NCI-H2227 (cell line): ENCODE measurements at regions not wholly inside any gene's neighbourhood (a gene's known extent, or its start where the extent isn't known, plus 50 kb on each side); places are given as distances from the start of the nearest gene placed in this dataset.

Experiments used
- DNase-seq: peaks from one replicate; lab custom pipeline; 2025; ENCODE audit not compliant: unreplicated experiment; lab: John Stamatoyannopoulos, UW

DNA sequence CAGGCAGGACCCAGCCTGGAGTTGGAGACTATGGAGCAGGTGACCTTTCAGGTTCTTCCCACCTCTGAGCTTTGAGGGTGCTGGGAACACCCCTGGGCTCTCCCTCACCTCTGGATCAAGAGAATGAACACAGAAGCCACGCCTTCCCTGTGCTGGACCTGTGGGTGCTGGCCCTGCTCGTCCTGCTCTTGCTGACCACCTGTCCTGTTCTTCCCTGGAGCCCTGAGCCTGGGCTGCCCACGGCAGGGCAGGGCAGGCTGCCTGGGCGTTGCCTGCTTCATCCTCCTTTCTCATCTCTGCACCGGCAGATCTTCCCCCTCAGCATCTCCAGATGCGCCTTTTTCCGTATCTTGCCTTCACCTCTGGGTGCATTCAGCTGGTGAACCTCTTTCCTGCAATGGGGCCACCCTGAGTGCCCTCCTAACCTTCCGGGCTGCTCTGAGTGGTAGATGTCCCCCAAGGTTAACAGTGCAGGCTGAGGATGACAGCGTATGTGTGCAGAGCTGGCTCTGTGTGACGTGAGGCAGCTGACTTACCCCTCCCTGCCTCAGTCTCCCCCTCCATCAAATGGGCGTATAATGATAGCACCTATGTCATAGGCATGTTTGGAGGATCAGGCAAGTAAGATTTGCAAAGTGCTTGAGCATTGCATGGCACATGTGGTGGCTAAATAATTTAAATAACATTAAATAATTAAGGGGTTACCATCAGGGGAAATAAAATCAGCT lies 225.8 kb upstream of the CIBAR2 start:
- no peak for DNase-seq

DNA sequence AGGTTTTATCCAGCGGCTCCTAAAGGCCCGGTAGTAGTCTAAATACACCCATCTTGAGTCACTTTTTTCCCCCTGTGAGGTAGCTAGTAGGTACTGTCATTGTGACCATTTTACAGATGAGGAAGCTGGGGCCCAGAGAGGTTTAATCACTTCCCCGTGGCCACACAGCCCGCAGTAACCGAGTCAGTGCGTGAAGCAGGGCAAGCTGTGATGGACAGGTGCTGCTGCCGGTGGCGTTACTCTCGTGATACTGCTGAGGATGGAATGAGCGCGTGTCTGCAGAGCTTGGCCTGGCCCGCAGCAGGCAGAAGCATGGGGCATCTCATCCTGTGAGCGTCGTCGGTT lies 226.3 kb upstream of the CIBAR2 start:
- DNase-seq: no peak

DNA sequence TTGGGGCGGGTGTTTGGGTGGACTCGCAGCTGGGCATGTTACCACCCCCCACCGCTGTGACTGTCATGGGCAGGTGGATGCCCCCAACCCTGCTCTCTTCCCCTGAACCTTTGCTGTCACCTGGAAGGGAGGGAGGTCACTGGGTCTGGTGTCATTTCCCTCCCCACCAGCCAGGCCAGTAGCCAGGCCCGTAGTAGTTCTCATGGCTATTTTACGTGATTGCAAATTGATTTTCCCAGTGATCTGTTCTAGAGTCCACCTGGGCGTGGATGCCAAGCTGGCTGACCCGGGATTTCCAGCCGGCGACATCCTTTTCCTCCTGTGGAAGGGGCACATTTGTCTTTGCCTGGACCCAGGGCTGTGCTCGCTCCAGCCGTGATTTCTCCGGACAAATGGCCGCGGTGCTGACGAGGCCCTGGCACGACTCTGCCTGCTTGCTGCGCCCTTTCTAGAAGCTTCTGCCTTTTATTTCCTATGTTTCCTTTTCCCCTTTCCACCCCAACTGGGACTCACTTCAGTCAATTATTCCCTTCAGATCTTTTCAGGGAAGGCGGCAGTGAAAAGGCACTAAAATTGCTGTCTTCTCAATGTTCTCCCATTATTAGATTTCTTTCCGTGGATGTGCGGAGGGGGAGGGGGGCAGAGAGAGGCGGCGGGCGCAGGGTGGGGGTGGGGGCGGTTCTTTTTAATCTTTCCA lies 226.9 kb upstream of the CIBAR2 start:
- peak; percentile 12 for DNase-seq

DNA sequence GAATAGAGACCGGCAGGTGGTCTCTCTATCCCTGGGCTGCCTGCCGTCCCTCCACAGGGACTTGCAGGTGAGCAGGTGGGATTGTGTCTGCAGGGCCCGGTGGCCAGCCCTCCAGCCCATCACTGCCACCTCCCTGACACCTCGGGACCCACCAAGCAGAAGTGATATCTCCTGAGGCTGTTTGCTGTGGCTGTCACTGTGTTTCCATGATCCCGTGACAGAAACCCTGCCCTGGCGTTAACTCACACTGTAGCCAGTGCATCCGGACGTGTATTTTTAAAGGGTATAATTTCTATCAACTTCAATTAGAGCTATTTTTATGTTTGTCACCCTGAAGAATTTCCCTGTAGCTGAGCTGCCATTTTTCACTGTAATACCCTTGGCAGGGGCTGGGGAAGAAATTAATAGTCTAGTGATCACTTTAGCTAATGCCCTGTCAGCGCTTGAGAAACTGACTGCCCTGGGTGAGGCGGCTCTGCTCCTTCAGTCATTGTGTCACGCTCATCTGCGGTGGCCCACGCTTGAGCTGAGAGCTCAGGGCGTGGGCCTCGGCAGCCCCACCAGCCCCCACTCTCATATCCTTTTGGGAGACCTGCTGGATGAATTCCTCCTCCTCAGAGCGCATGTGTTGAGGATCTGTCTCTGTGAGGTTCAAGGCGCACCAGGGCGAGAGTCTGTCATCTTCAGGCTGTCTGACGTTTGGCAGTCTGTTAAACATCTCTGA lies 229.9 kb upstream of the CIBAR2 start:
- DNase-seq: no peak

DNA sequence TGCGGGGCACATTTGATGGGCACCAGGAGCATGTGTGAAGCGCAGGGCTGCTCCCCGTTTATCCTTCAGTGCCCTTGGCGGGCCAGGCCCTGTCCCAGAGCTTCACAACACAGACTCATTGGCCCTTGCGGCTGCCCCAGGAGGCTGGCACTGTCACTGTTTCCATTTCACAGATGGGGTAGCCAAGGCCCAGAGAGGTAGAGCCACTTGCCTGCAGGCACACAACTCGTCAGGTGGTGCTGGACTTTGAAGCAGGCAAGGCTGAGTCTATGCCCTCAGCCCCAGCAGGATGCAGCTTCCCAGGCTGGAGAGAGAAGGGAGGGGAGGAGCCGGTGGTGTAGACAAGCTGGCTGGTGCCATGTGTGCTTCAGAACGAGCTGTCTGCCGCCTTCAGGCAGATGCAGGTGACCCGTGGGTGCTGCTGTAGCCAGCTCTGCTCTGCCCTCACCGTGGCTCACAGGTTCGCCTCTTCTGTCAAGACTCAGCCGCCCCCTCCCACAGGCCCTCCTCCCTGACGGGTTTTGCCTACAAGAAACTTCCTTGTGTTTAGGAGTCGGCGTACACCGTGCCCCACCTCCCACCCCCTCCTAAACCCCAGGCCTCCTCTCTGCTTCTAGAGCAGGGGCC lies 232.3 kb upstream of the CIBAR2 start:
- no peak for DNase-seq

DNA sequence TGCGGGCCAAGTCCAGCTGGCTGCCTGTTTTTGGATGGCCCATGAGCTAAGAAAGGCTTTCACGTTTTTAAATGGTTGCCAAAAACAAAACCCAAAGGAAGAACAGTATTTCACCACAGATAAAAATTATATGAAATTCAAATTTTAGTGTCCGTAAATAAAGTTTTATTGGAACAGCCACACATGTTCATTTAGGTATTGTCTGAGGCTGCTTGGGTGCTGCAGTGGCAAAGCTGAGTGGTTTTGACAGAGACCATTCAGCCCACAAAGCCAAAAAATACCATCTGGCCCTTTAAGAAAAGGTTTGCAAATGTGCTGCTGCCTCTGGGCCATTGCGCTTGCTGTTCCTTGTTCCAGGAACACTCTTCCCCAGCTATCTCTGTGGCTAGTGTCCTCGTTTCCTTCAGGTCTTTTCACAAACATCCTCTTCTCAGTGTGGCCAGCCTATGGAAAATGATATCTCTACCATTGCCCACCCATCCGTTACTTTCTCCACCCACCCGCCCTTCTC lies 232.9 kb upstream of the CIBAR2 start:
- DNase-seq: no peak

DNA sequence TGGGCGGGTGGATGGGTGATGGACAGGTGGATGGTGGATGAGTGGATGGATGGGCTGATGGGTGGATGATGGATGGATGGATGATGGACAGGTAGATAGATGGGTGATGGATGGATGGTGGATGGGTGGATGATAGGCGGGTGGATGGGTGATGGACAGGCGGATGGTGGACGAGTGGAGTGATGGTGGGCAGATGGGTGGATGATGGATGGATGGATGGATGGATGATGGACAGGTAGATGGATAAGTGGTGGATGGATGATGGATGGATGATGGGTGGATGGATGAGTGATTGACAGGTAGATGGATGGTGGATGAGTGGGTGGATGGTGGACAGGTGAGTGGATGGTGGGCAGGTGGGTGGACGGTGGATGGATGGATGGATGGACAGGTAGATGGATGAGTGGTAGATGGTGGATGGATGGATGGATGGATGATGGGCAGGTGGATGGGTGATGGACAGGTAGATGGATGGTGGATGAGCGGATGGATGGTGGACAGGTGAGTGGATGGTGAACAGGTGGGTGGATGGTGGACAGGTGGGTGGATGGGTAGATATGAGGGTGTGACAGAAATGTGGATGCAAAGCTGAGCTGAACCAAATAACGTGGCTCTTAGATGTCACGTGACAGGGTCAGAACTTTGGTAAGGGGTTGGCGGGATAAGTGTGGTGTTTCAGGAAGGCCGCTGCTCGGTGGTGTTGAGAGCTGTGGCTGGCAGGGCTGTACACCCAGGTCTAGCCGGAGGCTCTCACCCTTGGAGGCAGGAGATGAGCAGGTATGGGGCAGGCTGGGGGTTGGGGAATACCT lies 234.3 kb upstream of the CIBAR2 start:
- no peak for DNase-seq

DNA sequence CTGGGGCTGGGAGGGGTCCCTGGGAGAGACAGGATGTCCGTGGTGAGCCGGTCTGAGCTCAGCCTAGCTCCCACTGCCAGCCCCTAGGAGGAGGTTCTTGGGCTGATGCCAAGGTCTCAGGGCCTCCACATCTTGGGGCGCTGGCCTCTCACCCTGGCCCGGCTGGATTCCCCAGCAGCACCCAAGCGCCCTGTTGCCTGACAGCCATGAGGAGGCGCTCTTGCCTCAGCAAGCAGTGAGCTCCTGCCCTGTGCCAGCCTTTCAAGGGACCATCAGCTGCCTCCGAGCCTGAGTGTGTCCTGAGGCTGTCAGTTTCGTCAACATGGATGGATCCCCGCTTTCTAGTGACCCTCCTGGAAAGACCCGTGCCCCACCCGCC lies 234.9 kb upstream of the CIBAR2 start:
- DNase-seq: no peak

DNA sequence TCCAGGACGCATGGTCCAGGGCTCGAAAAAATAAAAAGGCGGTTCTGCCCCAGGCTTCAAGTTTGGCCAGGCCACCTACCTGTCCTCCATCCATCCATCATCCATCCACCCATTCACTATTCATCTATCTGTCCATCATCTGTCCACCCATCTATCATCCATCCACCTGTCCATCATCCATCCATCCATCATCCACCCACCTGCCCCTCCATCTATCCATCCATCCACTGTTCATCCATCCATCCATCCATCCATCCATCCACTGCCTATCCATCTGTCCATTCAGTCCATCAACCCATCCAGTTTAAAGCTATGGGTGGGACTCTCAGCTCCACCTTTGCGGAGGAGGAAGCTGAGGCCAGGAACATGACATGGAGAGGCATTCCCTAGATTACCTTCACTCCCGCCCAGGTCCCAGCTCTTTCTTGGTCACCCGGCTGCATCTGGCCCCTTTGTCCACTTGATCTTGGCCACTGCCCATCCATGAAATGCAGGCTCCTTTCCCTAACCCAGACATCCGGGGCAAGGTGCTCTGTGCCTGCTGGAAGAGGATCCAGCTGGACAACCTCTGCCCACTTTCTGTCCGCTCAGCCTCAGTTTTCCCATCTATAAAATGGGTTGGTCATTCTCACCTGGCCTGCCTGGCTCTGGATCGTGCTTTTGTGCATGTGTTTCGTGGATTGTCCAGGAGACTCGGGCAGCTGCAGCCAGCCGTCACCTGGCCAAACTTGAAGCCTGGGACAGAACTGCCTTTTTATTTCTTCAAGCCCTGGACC lies 236.0 kb upstream of the CIBAR2 start:
- DNase-seq: no peak

DNA sequence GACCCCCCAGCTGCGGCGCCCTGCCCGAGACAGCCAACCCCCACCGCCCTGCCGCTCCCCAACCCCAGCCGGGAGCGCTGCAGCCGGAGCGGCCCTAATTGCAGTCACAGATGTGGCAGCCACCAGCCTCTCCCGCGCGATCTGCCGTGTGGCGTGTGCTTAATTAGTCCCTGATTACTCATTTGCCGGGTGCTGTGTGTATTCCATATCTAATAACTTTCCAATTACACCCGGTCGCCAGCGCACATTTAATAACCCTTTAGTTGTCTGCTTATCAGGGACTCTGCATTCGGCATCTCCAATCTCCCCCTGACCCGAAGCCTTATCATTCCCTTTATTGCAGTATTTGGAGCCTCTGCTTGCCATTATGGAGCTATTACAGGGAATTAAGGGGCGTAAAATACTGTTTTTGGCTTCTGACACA lies 236.7 kb upstream of the CIBAR2 start:
- DNase-seq: peak; percentile 63

DNA sequence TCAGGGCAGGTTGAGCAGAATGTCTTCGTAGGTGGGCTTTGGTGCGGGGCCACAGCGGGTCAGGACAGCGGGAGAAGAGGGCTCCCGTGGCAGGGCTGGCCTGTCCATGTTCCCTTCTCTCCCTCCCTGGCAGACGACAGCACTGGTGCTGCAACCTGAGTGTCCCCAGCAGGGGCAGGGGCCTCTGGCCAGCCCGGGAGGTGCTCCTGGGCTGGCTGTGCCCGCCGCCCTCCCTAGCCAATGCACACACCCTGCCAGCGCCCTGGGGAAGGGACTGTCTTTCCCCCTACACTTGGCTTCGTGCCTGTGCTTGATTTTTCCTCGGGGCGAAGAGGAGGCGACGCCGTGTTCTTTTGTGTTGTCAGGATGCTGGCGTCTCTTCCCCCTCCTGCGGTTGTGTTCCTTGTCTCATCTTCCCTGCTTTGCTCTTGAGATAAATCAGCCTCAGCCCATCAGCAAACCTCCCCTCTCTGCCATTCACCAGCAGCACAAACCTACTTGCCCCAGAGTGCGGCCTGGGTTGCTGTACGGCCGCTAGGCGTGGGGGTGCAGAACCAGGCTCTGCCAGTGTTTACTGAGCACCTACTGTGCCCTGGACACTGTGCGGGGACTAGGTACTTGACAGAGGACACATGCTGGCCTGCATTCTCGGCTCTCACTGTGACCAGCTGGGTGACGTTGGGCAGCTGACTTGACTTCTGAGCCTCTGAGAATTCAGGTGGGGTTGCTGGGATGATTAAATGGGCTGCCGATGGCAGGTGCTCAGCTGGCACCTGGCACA lies 237.3 kb upstream of the CIBAR2 start:
- DNase-seq: peak; percentile 42

DNA sequence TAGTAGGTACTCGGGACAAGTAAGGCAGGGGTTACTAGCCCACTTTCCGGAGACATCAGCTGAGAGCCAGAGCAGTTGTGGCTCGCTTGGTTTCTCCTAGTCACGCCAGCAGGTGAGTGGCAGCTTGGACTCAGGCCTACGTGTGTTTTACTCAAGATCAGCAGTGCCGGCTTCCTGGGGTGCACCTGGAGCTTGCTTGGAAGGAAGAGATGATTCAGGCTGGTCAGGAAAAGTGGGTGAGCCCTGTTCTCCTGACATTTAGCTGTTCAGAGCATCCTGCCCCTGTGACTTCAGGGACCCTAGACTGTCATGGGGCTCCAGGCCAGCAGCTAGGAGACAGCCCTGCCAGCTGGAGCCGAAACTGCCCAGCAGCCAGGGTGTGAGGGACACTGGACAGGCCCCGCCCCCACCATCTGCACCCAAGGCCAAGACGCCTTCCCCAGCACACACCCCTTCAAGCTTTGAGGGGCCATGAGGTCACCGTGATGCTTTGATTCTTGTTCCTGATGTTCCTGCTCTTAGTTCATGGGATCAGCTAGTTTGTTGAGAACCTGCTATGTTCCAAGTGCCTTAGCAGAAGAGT lies 238.0 kb upstream of the CIBAR2 start:
- no peak for DNase-seq

DNA sequence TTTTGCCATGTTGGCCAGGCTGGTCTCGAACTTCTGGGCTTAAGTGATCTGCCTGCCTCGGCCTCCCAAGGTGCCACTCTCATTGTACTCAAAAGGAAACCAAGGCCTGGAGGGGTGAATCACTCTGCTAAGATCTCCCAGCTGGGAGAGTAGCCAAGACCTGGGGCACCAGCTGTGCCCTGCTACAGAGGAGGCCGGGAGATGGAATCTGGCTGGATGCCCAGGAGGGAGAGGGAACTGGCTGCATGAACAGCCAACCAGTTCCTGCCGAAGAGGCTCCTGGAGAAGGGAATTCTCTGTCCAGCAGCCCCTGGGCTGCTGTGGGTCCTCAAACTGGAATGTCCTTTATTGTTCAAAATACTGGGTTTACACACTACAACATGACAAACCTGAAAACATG lies 238.7 kb upstream of the CIBAR2 start:
- peak; percentile 72 for DNase-seq

DNA sequence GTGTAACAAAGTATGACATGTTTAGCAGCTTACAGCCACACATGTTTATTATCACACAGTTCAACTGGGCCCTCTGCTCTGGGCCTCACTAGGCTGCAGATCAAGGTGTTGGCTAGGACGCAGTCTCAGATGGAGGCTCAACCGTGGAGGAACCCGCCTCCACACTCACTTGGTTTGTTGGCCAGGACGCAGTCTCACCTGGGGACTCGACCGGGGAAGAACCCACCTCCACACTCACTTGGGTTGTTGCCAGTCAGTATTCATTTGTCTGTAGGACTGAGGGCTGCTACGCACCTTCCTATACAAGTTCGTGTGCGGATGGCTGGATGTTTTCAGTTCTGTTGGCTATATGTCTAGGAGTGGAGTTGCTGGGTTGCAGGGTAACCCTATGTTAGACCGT lies 240.7 kb upstream of the CIBAR2 start:
- no peak for DNase-seq

DNA sequence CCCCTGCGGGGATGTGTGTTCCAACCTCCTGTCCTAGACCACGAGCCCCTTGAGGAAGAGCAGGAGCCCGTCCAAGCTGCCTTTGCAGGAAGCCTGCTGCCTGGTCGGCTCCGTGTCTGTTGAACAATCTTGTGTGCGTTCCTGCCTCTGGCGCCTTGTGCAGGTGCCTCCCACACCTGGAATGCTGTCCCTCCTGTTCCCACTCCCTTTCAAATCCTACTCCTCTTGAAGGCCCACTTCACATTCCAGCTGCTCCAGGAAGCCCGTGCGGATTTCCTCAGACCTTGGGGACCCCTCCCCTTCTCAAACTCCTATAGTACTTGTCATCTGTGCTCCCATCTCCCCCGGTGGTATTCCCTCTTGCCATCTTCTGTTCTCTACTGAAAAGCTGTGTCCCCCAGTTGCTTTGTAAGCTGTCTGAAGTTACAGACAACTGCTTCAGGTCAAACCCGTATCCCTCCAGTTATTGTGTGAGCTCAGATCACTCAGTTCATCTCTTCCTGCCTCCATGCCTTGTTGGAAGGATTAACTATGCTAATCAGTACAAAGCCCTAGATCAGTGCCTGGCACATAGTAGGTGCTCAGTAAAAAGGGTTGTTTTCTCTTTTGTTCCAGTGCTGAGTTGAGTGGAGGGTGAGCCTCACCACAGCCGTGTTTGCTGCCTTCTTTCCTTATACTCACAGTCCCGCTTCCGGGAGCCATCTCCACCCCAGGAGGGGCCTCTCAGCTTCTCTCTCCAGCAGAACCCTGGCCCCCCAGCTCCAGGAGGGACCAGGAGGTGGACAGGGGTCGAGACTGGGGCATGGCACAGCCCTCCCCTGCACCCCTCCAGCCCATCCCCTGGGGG lies 241.8 kb upstream of the CIBAR2 start:
- no peak for DNase-seq

DNA sequence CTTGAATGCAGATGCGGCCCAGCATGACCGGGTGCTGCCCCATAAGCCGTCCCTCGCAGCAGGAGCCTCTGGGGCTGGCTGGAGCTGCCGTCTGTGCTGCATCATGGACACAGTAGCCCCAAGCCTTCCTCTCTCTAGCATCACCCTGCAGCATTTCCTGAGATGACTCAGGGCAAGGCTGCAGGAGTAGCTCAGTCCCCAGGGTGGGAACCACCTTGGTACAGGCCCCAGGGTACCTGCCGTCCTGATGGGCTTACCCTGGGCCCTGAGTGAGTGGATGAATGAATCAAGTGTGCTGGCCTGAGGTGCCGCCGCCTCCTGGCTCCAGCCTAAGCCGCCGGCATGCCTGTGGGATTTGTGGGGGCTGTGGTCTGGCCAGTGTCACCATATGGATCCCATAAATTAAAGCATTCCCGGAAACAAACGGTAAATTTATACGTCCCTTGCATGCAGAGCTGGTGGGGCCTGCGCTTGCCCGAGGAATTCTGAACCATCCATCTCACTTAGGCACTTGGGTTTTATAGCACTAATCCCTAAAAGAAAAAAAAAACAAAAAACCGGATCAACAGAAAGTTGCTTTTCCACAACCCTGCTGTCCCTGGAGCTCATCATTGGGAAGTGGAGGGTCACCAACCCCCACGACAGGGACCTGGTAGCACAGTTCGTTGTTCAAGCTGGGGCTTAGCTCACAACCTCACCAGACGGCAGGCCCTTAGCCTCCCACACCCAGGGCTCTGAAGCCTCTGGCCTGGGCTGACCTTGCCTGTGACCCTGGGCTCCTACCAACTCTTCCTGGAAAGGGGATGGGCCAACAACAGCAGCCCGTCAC lies 242.6 kb upstream of the CIBAR2 start:
- no peak for DNase-seq

DNA sequence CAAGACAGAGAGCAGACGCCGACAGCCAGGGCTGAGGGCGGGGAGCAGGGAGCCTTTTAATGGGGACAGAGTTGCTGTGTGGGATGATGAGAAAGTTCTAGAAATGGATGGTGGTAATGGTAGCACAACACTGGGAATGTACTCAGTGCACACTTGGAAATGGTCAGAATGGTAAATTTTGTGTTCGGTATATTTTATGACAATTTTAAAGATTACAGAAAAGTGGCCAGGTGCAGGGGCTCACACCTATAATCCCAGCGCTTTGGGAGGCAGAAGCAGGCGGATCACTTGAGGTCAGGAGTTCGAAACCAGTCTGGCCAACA lies 243.2 kb upstream of the CIBAR2 start:
- DNase-seq: no peak
